C4-2B (cell line): ENCODE measurements at regions not wholly inside any gene's neighbourhood (a gene's known extent, or its start where the extent isn't known, plus 50 kb on each side); places are given as distances from the start of the nearest gene placed in this dataset.

Source experiments
- H3K27ac ChIP-seq: fragments of 450-650 bp; 2 replicates; pipeline ENCODE4 v1.5.1; 2017
- ZFX ChIP-seq: fragments of 450-650 bp; IDR thresholded peaks from 2 replicates; pipeline ENCODE4 v1.6.1; 2017
- TF ChIP-seq, protein P1 (sequence below): fragments of 450-650 bp; conservative IDR thresholded peaks from 2 replicates; pipeline ENCODE4 v1.5.1; 2017; ENCODE audit warnings: mild to moderate bottlenecking

DNA sequence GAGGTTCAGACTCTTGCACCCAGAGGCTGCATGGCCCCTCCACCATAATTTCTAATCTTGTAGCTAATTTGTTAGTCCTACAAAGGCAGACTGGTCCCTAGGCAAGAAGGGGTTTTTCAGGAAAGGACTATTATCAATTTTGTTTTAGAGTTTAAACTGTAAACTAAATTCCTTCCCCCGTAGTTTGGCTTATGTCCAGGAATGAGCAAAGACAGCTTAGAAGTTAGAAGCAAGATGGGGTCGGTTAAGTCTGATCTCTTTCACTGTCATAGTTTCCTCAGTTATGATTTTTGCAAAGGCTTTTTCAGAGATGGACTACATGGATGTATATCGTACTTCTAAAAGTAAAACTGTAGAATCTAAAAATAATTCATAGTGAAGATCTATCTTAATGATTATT lies 258.1 kb upstream of the IL1RAPL1 start:
- TF ChIP-seq, protein P1, sequence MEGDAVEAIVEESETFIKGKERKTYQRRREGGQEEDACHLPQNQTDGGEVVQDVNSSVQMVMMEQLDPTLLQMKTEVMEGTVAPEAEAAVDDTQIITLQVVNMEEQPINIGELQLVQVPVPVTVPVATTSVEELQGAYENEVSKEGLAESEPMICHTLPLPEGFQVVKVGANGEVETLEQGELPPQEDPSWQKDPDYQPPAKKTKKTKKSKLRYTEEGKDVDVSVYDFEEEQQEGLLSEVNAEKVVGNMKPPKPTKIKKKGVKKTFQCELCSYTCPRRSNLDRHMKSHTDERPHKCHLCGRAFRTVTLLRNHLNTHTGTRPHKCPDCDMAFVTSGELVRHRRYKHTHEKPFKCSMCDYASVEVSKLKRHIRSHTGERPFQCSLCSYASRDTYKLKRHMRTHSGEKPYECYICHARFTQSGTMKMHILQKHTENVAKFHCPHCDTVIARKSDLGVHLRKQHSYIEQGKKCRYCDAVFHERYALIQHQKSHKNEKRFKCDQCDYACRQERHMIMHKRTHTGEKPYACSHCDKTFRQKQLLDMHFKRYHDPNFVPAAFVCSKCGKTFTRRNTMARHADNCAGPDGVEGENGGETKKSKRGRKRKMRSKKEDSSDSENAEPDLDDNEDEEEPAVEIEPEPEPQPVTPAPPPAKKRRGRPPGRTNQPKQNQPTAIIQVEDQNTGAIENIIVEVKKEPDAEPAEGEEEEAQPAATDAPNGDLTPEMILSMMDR = no peak
- TF ChIP-seq ZFX = no peak
- H3K27ac ChIP-seq = no peak overlapping the region

- H3K27ac ChIP-seq = no peak overlapping the region
- no peak for TF ChIP-seq ZFX
- TF ChIP-seq, protein P1 = no peak
These were observed 262.9 kb upstream of the IL1RAPL1 start for GRCh38 chrX:28324321-28324721.

DNA sequence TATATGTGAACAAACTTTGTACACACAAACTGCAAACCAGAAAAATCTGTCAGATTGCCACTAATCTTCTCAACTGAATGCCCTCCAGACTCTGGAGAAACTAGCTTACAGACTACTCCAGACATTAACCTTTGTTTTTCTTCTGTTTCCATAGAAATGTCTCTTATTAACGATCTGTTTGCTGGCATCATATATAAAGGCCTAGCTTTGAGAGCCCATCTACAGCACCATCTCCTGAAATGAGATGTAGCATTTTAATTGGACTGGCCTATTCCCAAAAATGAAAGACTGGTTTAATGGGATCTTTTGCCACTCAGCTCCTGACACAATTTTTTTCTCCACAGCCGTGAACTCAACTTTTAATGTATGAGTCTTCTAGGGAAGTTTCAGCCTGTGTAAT lies 266.0 kb upstream of the IL1RAPL1 start:
- TF ChIP-seq, protein P1 = no peak
- no peak for TF ChIP-seq ZFX
- H3K27ac ChIP-seq = no peak overlapping the region

DNA sequence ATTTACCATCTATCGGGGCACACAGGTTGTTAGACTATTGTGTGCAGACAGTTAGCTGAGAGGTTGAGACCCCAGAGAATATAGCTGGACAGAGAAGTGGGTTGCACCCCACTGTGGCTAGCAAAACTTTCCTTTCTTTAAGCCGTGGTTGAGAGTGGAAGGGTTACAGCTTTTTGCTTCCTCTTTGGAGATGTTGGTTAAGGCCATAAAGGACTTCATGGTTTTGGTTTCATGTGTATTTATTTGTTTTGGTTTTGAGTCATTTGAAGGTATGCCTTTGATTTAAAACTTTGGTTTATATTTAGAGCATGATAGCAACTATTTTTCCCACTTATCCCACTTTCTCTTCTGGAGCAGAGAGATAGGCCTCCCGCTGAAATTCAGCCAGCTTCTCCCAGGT lies 274.3 kb upstream of the IL1RAPL1 start:
- TF ChIP-seq, protein P1 = no peak
- TF ChIP-seq ZFX = no peak
- H3K27ac ChIP-seq = no peak overlapping the region

DNA sequence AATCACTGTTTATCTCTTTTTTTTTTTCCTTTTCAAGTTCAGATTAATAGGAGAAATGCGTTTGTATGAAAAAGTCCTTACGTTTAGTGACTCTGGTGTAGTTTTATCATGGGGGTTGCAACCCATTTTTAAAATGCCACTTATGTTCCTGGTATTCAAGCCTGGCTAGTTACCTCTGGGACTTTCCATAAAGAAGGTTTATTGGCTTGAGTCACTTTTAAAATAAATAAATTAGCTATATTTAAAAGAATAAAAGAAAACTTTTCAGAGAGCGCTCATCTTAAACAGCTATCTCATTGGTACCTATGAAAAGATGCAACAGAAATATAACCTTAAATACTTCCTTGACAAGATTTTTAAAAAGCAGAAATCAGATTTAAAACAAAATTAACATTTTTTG lies 275.0 kb upstream of the IL1RAPL1 start:
- no peak overlapping the region for H3K27ac ChIP-seq

DNA sequence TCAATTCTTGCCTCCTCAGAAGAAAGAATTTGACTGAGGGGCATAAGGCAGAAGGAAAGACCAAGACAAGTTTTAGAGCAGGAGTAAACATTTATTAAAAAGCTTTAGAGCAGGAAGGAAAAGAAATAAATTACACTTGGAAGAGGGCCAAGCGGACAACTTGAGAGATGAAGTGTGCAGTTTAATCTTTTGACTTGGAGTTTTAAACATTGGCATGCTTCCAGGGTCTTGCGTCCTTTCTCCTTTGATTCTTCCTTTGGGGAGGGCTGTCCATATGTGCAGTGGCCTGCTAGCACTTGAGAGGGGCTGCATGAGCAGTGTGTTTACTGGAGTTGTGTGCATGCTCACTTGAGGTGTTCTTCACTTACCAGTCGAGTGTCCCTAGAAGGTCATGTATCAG lies 275.8 kb upstream of the IL1RAPL1 start:
- H3K27ac ChIP-seq = no peak overlapping the region
- TF ChIP-seq ZFX = no peak
- TF ChIP-seq, protein P1 = no peak

More for the DNA sequence above, 275.0 kb upstream of the IL1RAPL1 start:
- TF ChIP-seq ZFX = no peak
- TF ChIP-seq, protein P1 = no peak

DNA sequence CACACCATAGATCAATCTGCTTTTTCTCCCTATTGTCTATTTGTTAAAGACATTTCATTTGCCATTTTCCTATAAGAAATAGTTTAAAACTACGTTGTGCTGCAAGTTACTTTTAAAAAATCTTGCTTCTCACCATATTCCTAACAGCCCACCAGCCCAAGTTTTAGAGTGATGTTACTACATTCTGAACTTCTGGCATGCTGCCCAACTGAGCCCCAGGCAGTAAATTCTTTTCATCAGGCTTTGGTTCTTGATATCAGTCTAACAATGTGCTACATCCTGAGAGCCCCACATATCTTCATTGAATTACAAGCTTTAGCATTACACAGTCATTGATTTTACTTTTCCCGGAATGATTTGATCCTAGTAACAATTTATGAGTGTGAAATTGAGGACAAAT lies 283.8 kb upstream of the IL1RAPL1 start:
- TF ChIP-seq, protein P1 = no peak
- TF ChIP-seq ZFX = no peak
- no peak overlapping the region for H3K27ac ChIP-seq
